OCI-LY7 (cell line): ENCODE measurements at regions not wholly inside any gene's neighbourhood (a gene's known extent, or its start where the extent isn't known, plus 50 kb on each side); places are given as distances from the start of the nearest gene placed in this dataset.
"Not testable (repeated sequence)": the region's sequence is repeated elsewhere in the genome, so short reads cannot be mapped to it uniquely, and the experiment has no call there.

Experiments used
- BruUV-seq: library from RNA; stranded (reverse); fragments of 400-500 nt; replicated peaks from 2 replicates; lab custom pipeline; 2021; lab: Mats Ljungman, UMichigan
- CTCF ChIA-PET: fragments of 300-600 bp; sonication (Branson Sonifier 250); formaldehyde crosslinking; loops from one replicate; lab custom pipeline; 2022; ENCODE audit warnings: antibody characterized with exemption; ENCODE audit not compliant: unreplicated experiment; lab: Charles Lee
- POLR2A ChIA-PET: fragments of 300-600 bp; sonication (Branson Sonifier 250); formaldehyde crosslinking; loops from one replicate; lab custom pipeline; 2022; ENCODE audit warnings: antibody characterized with exemption; lab: Charles Lee
- DNase-seq: peaks from one replicate; pipeline ENCODE4 v3.0.0-alpha.2; 2015; ENCODE audit warnings: low spot score
- H2AFZ ChIP-seq: fragments of 200-600 bp; sonication (generic), shearing (Covaris generic); 2 replicates; pipeline ENCODE4 v1.6.1; 2014; ENCODE audit warnings: mild to moderate bottlenecking, antibody characterized with exemption, low read length, moderate library complexity
- H3K27ac ChIP-seq: fragments of 200-600 bp; sonication (generic); 2 replicates; pipeline ENCODE4 v1.5.1; 2014; ENCODE audit warnings: mixed run types, low read depth, mild to moderate bottlenecking, moderate library complexity, low read length, inconsistent platforms; ENCODE audit not compliant: poor library complexity, severe bottlenecking
- H3K36me3 ChIP-seq: fragments of 200-600 bp; sonication (generic); 2 replicates; pipeline ENCODE4 v1.6.1; 2014; ENCODE audit warnings: mild to moderate bottlenecking, antibody characterized with exemption, low read length, moderate library complexity, mixed read lengths; ENCODE audit not compliant: insufficient read depth
- H3K4me1 ChIP-seq: fragments of 200-600 bp; sonication (generic); 2 replicates; pipeline ENCODE4 v1.5.1; 2014; ENCODE audit warnings: mild to moderate bottlenecking, low read length; ENCODE audit not compliant: insufficient read depth, poor library complexity, severe bottlenecking
- H3K4me2 ChIP-seq: fragments of 200-600 bp; sonication (generic); 2 replicates; pipeline ENCODE4 v1.6.1; 2014; ENCODE audit warnings: mild to moderate bottlenecking, low read length
- H3K4me3 ChIP-seq: fragments of 200-600 bp; sonication (generic); 2 replicates; pipeline ENCODE4 v1.5.1; 2014; ENCODE audit warnings: mild to moderate bottlenecking, low read depth, low read length; ENCODE audit not compliant: poor library complexity, severe bottlenecking
- H3K79me2 ChIP-seq: fragments of 200-600 bp; sonication (generic); 2 replicates; pipeline ENCODE4 v1.6.1; 2016; ENCODE audit warnings: low read depth, mild to moderate bottlenecking, low read length, moderate library complexity, mixed read lengths; ENCODE audit not compliant: insufficient read depth
- H3K9me2 ChIP-seq: fragments of 200-600 bp; sonication (generic); 2 replicates; pipeline ENCODE4 v1.6.1; 2016; ENCODE audit warnings: mild to moderate bottlenecking, low read length, mixed read lengths; ENCODE audit not compliant: insufficient read depth
- H3K9me3 ChIP-seq: fragments of 200-600 bp; sonication (generic); 2 replicates; pipeline ENCODE4 v1.6.1; 2014; ENCODE audit warnings: mild to moderate bottlenecking, mixed run types, low read length, mixed read lengths
- H4K20me1 ChIP-seq: fragments of 200-600 bp; sonication (generic); 2 replicates; pipeline ENCODE4 v1.6.1; 2014; ENCODE audit warnings: mild to moderate bottlenecking, antibody characterized with exemption, low read length, moderate library complexity, mixed read lengths; ENCODE audit not compliant: insufficient read depth
- EZH2phosphoT487 ChIP-seq: fragments of 200-600 bp; sonication (generic); IDR thresholded peaks from 2 replicates; pipeline ENCODE4 v1.6.1; 2018; ENCODE audit warnings: low read depth, borderline replicate concordance, mild to moderate bottlenecking, mixed run types, antibody characterized with exemption, low read length, moderate library complexity, mixed read lengths
- intact Hi-C: fragments of 100-400 bp; cut with micrococcal nuclease; formaldehyde crosslinking; loops from one replicate; pipeline ENCODE4 v1.10.0; 2022; ENCODE audit not compliant: unreplicated experiment
- TF ChIP-seq, protein P1 (sequence below): fragments of 200-600 bp; sonication (generic); conservative IDR thresholded peaks from 2 replicates; pipeline ENCODE4 v1.5.1; 2014; ENCODE audit warnings: mild to moderate bottlenecking, antibody characterized with exemption, low read length, moderate library complexity, mixed read lengths

DNA sequence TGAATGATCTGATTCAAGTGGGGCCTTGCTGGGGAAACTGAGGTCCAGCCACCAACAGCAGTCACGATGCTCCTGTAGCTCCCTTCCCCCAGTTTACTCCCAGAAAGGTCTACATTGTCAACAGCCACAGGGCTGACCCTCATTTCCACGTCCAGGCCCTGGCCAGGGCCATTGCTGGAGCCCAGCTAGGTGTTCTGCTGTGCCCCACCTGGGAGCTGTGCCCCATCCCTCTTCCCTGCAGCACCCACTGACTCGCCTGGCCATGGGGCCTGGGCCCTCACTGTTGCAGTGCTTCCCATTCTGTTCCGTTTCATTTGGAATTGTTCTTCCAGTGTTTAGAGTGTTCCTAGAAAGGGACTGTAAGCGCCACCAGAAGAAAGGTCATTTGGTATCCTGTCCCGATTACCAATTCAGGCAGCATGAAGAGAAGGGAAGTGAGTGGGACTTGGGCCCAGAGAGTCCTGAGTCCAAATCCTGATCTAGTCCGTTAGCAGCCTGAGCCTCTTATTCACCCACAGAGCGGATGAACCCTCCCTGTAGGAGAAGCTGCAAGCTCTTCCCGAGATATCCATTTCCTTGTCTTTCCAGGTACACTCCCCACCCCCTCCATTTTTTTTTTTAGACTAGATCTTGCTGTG, 73.1 kb upstream of the HPCAL1 start:
- ChIA-PET POLR2A (interaction anchor here (0.5 to 1.4 kb wide), 3 partner anchors 17 to 164 kb away, joined by 3 read pairs; no protein-coding TSS in a partner anchor), CTCF (interaction anchor here (1.9 kb wide), 1 partner anchor 180 kb away, joined by 4 read pairs; no protein-coding TSS in a partner anchor)
- peaks cover 5% of the 10 kb centered on the region for H3K4me1 ChIP-seq
- no peaks in the 10 kb centered on the region for H4K20me1 ChIP-seq
- BruUV-seq: no TSS peak
- H3K36me3 ChIP-seq: no peaks in the 10 kb centered on the region
- no peaks in the 10 kb centered on the region for H3K9me2 ChIP-seq
- no peak overlapping the region for H2AFZ ChIP-seq
- H3K79me2 ChIP-seq: no peaks in the 10 kb centered on the region
- DNase-seq: no peak
- no peak overlapping the region for H3K27ac ChIP-seq
- intact Hi-C loops: no loop called here
- no peak overlapping the region for H3K4me3 ChIP-seq
- no peak for TF ChIP-seq EZH2phosphoT487
- TF ChIP-seq, protein P1, sequence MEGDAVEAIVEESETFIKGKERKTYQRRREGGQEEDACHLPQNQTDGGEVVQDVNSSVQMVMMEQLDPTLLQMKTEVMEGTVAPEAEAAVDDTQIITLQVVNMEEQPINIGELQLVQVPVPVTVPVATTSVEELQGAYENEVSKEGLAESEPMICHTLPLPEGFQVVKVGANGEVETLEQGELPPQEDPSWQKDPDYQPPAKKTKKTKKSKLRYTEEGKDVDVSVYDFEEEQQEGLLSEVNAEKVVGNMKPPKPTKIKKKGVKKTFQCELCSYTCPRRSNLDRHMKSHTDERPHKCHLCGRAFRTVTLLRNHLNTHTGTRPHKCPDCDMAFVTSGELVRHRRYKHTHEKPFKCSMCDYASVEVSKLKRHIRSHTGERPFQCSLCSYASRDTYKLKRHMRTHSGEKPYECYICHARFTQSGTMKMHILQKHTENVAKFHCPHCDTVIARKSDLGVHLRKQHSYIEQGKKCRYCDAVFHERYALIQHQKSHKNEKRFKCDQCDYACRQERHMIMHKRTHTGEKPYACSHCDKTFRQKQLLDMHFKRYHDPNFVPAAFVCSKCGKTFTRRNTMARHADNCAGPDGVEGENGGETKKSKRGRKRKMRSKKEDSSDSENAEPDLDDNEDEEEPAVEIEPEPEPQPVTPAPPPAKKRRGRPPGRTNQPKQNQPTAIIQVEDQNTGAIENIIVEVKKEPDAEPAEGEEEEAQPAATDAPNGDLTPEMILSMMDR: no peak
- H3K9me3 ChIP-seq: no peaks in the 10 kb centered on the region
- no peak overlapping the region for H3K4me2 ChIP-seq

DNA sequence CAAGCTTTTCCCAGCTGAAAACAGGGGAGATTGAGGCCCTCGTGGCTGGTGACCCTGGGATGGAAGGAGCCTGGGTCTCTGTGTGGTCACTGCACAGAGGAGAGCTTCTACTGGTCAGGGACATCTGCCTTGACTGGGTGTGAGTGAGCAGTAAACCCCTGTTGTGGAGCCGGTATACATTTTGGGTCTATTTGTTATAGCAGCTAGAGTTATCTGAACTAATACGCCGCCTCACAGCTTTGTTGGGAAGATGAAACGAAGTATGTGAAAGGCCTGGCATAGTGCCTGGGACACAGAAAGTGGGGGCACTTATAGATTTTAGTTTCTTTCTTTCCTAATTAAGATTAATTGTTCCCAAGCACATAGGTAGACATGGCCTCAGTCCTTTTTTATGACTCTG, 72.2 kb upstream of the HPCAL1 start:
- TF ChIP-seq, protein P1: no peak
- TF ChIP-seq EZH2phosphoT487: no peak
- Histone ChIP-seq H3K9me3 (no peaks in the 10 kb centered on the region), H4K20me1 (no peaks in the 10 kb centered on the region), H3K4me1 (peaks cover 5% of the 10 kb centered on the region), H3K79me2 (no peaks in the 10 kb centered on the region), H3K27ac (no peak overlapping the region), H3K9me2 (no peaks in the 10 kb centered on the region), H3K36me3 (no peaks in the 10 kb centered on the region), H3K4me2 (no peak overlapping the region), H3K4me3 (no peak overlapping the region), H2AFZ (no peak overlapping the region)
- CTCF ChIA-PET: interaction anchor here (1.9 kb wide), 1 partner anchor 179 kb away, joined by 4 read pairs; no protein-coding TSS in a partner anchor
- POLR2A ChIA-PET: interaction anchor here (0.5 to 1.4 kb wide), 2 partner anchors 16 to 163 kb away, joined by 3 read pairs; no protein-coding TSS in a partner anchor
- intact Hi-C loops: no loop called here
- BruUV-seq: no TSS peak
- no peak for DNase-seq

DNA sequence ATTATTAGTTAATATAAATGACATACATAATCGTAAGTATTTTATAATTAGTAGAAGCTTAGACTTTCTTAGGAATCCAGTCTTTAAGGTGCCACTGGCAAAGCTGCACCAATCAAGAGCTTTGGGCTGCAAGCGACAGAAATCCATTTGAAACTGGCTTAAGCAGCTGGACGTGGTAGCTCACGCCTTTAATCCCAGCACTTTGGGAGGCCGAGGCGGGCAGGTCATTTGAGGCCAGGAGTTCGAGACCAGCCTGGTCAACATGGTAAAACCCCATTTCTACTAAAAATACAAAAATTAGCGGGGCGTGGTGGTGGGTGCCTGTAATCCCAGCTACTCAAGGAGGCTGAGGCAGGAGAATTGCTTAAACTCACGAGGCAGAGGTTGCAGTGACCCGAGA, 71.8 kb upstream of the HPCAL1 start:
- DNase-seq, H3K9me2 ChIP-seq, H3K27ac ChIP-seq, H3K79me2 ChIP-seq, H3K4me1 ChIP-seq, H2AFZ ChIP-seq, H3K36me3 ChIP-seq, intact Hi-C loops, H4K20me1 ChIP-seq, H3K4me3 ChIP-seq, H3K9me3 ChIP-seq, H3K4me2 ChIP-seq, BruUV-seq: not testable (repeated sequence)
- CTCF ChIA-PET: interaction anchor here (1.9 kb wide), 1 partner anchor 178 kb away, joined by 4 read pairs; no protein-coding TSS in a partner anchor
- POLR2A ChIA-PET: interaction anchor here (1.2 to 1.4 kb wide), 2 partner anchors 16 to 20 kb away, joined by 3 read pairs; no protein-coding TSS in a partner anchor
